Naive thymus-derived CD4-positive, alpha-beta T cell (primary cell): ENCODE measurements at regions not wholly inside any gene's neighbourhood (a gene's known extent, or its start where the extent isn't known, plus 50 kb on each side); places are given as distances from the start of the nearest gene placed in this dataset.

ENCODE experiments used
- ATAC-seq: fragments of 150-1000 bp; cut with Tn5 transposase; 2 replicates; pipeline ENCODE4 v1.10.0; 2021; ENCODE audit warnings: mild to moderate bottlenecking, moderate library complexity
- CTCF ChIA-PET: fragments of 350-600 bp; sonication (Branson Sonifier 250); formaldehyde crosslinking; loops from one replicate; lab custom pipeline; 2021; ENCODE audit warnings: antibody characterized with exemption; lab: Charles Lee
- POLR2A ChIA-PET: fragments of 350-600 bp; sonication (Branson Sonifier 250); formaldehyde crosslinking; loops from one replicate; lab custom pipeline; 2021; ENCODE audit warnings: antibody characterized with exemption, inconsistent platforms; lab: Charles Lee
- DNase-seq, 9 donors: peaks; one replicate each; pipeline versions ENCODE4 v3.0.0 to v3.0.0-alpha.2; 2020 to 2022; ENCODE audit warnings: mixed read lengths in 1 of 9
- H3K27ac ChIP-seq: one replicate; pipeline ENCODE4 v1.7.0; 2013; ENCODE audit warnings: mild to moderate bottlenecking, low read depth, low read length, moderate library complexity
- H3K27me3 ChIP-seq, 2 donors: one replicate each; pipeline ENCODE4 v1.7.0; 2013; ENCODE audit warnings: low read length in 2 of 2, mild to moderate bottlenecking in 2 of 2, moderate library complexity in 2 of 2; ENCODE audit not compliant: control insufficient read depth in 2 of 2, insufficient read depth in 2 of 2
- H3K36me3 ChIP-seq, 3 experiments: 1 replicate in 2 of 3; 2 replicates in 1 of 3; pipeline ENCODE4 v1.7.0; 2013; ENCODE audit warnings: low read length in 3 of 3, mild to moderate bottlenecking in 3 of 3, moderate library complexity in 1 of 3; ENCODE audit not compliant: insufficient read depth in 3 of 3, control insufficient read depth in 2 of 3
- H3K4me1 ChIP-seq, 2 donors: one replicate each; pipeline ENCODE4 v1.7.0; 2013; ENCODE audit warnings: low read length in 2 of 2, mild to moderate bottlenecking in 2 of 2, moderate library complexity in 1 of 2; ENCODE audit not compliant: control insufficient read depth in 2 of 2, insufficient read depth in 2 of 2
- H3K4me3 ChIP-seq: 2 replicates; pipeline ENCODE4 v1.7.0; 2013; ENCODE audit warnings: mild to moderate bottlenecking, low read length
- H3K9me3 ChIP-seq, 3 experiments: 1 replicate in 2 of 3; 2 replicates in 1 of 3; pipeline ENCODE4 v1.7.0; 2013; ENCODE audit warnings: low read length in 3 of 3; ENCODE audit not compliant: control insufficient read depth in 2 of 3
- H3K27ac Mint-ChIP-seq, 9 donors: one replicate each; pipeline ENCODE4 v1.8.0; 2020 to 2022; ENCODE audit warnings: mixed read lengths in 9 of 9, mild to moderate bottlenecking in 8 of 9, moderate library complexity in 5 of 9, inconsistent platforms in 2 of 9
- H3K27me3 Mint-ChIP-seq, 5 donors: one replicate each; pipeline ENCODE4 v1.8.0; 2021 to 2022; ENCODE audit warnings: mixed read lengths in 5 of 5, mild to moderate bottlenecking in 1 of 5
- H3K36me3 Mint-ChIP-seq, 5 donors: one replicate each; pipeline ENCODE4 v1.8.0; 2020 to 2022; ENCODE audit warnings: mixed read lengths in 5 of 5, mild to moderate bottlenecking in 3 of 5, inconsistent platforms in 1 of 5
- H3K4me1 Mint-ChIP-seq, 7 donors: one replicate each; pipeline ENCODE4 v1.8.0; 2020 to 2022; ENCODE audit warnings: mixed read lengths in 7 of 7, mild to moderate bottlenecking in 3 of 7, inconsistent platforms in 1 of 7
- H3K4me3 Mint-ChIP-seq, 10 donors: one replicate each; pipeline ENCODE4 v1.8.0; 2020 to 2022; ENCODE audit warnings: mild to moderate bottlenecking in 10 of 10, mixed read lengths in 10 of 10, moderate library complexity in 6 of 10, inconsistent platforms in 2 of 10
- H3K9me3 Mint-ChIP-seq, 11 donors: one replicate each; pipeline ENCODE4 v1.8.0; 2020 to 2022; ENCODE audit warnings: mixed read lengths in 11 of 11, mild to moderate bottlenecking in 4 of 11, inconsistent platforms in 1 of 11, moderate library complexity in 1 of 11
- intact Hi-C, 2 donors: fragments of 100-400 bp; cut with micrococcal nuclease; formaldehyde crosslinking; loops; one replicate each; pipeline ENCODE4 v1.15.1; 2023

DNA sequence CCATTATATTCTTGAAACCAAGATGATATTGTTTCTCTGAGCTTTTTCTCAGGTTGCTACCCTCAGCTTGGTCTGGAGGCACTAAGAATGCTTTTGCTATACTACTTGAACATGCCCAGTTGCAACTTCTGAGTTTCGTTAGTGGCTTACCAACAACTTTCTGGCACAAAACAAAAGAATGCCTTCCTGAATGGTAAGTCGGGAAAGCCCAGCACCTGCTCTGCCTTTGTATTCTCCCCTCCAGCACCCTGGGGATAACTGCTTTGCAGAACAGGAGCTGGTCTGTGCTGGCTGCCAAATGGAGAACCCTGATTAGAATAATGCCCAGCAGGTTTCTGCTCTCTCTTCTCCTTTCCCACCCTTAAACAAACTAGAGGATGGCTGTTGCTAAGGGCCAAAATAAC, 149.3 kb downstream of the TGFB2 start:
- no peaks in the 10 kb centered on the region for H3K9me3 ChIP-seq
- no peak overlapping the region for H3K27ac Mint-ChIP-seq
- ChIA-PET CTCF (no interaction called here), POLR2A (no interaction called here)
- ATAC-seq (no peak), DNase-seq (no peak)
- H3K4me3 Mint-ChIP-seq = no peak overlapping the region
- peaks cover 0 to 6% (median 0%) of the 10 kb centered on the region in 7 donors for H3K4me1 Mint-ChIP-seq
- peaks cover 0 to 22% (median 4%) of the 10 kb centered on the region in 5 donors for H3K27me3 Mint-ChIP-seq
- no peaks in the 10 kb centered on the region for H3K36me3 ChIP-seq
- no peaks in the 10 kb centered on the region for H3K27me3 ChIP-seq
- H3K9me3 Mint-ChIP-seq = peaks cover 0 to 4% (median 0%) of the 10 kb centered on the region in 11 donors
- intact Hi-C loops = no loop called here
- H3K27ac ChIP-seq = no peak overlapping the region
- H3K36me3 Mint-ChIP-seq = no peaks in the 10 kb centered on the region
- no peaks in the 10 kb centered on the region for H3K4me1 ChIP-seq
- H3K4me3 ChIP-seq = no peak overlapping the region

DNA sequence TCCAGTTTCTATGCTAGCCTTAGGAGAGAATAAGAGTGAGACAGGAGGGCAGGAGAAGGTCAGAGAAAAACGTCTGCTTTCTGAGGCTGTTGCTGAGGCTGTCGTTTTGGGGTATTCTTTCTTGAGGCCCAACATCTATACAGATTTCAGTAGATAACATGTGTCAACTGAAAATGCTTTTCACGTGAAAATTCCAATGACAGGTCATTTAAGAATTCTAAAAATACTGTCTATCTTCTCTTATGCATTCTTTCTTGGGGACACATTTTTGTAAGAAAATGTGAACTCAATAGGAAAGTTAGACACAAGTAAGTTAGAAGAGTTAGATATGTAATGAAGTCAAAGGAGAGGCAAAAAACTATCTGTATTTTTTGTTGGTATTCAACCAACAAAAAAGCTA, 150.8 kb downstream of the TGFB2 start:
- intact Hi-C loops = no loop called here
- Mint-ChIP-seq H3K4me1 (peaks cover 0 to 6% (median 0%) of the 10 kb centered on the region in 7 donors), H3K27ac (no peak overlapping the region), H3K36me3 (no peaks in the 10 kb centered on the region), H3K27me3 (peaks cover 0 to 28% (median 7%) of the 10 kb centered on the region in 5 donors), H3K4me3 (no peak overlapping the region), H3K9me3 (peaks cover 0 to 4% (median 0%) of the 10 kb centered on the region in 11 donors)
- ATAC-seq (no peak), DNase-seq (no peak)
- no peaks in the 10 kb centered on the region for H3K4me1 ChIP-seq
- no peaks in the 10 kb centered on the region for H3K36me3 ChIP-seq
- POLR2A ChIA-PET = no interaction called here
- no peak overlapping the region for H3K27ac ChIP-seq
- CTCF ChIA-PET = no interaction called here
- H3K27me3 ChIP-seq = no peaks in the 10 kb centered on the region
- no peaks in the 10 kb centered on the region for H3K9me3 ChIP-seq
- H3K4me3 ChIP-seq = no peak overlapping the region

DNA sequence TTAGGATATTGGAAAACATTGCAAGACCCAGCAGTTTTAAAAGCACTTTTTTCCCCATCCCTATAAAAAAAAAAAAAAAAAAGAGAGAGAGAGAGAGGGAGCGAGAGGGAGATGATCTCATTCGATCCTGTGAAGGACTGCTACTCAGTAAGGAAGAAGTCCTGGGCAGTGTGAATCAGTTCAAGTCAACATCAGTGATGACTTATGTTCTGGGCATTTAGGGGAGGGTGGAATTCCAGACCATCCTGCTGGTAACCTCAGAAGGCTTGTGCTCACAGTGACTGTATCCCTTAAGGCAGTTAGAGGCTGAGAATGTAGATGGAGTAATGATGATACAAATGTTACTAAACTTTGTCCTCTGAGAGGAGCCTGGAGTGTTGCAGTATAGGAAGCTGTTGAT, 151.4 kb downstream of the TGFB2 start:
- Mint-ChIP-seq H3K4me1 (peaks cover 0 to 6% (median 0%) of the 10 kb centered on the region in 7 donors), H3K4me3 (no peak overlapping the region), H3K9me3 (peaks cover 0 to 4% (median 0%) of the 10 kb centered on the region in 11 donors), H3K27me3 (peaks cover 0 to 34% (median 9%) of the 10 kb centered on the region in 5 donors), H3K36me3 (no peaks in the 10 kb centered on the region), H3K27ac (no peak overlapping the region)
- no peaks in the 10 kb centered on the region for H3K4me1 ChIP-seq
- H3K9me3 ChIP-seq = no peaks in the 10 kb centered on the region
- ATAC-seq = no peak
- DNase-seq = no peak
- H3K27me3 ChIP-seq = no peaks in the 10 kb centered on the region
- POLR2A ChIA-PET = no interaction called here
- H3K4me3 ChIP-seq = no peak overlapping the region
- CTCF ChIA-PET = no interaction called here
- H3K36me3 ChIP-seq = no peaks in the 10 kb centered on the region
- H3K27ac ChIP-seq = no peak overlapping the region
- intact Hi-C loops = no loop called here

DNA sequence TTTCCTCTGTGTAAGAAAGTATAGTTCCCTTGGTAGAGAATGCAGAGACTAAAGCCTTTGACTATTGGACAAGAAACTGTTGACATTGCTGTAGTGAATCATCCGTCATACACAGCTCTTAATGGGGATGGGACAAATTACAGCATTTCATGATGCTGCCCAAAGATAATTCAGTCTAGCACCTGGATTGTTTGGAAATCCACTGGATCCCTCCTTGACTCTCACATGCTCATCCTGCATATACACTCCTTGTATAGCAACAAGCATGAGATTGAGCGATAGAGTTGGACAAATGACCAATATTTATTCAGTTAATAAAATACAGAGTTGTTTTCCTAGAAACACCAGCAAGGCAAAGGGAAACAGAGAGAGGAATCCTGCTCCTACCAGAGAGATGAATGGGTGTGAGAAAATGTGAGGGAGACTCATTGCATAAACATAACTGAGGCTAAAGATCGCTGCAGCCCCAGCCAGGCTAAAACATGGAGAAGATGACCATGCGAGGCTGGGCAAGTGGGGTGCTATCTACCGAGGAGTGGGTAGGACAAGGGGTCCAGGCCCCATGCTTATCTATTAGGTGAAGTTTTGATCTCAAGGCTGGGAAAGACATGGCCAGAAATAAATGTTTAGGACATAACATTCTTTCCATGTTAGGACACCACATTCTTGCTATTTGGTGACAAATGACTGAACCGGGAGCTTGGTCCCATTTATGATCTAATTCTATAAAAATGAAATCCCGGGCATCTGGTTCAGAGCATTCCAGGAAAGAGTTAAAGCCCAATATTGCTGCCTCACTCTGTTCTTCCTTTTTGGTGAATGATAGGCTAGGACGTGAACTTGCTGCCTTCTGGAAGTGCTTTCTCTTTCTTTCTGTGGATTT, 153.2 kb downstream of the TGFB2 start:
- no peak overlapping the region for H3K4me3 Mint-ChIP-seq
- no peak overlapping the region for H3K4me3 ChIP-seq
- CTCF ChIA-PET = interaction anchor here (0.6 kb wide), 1 partner anchor 213 kb away, joined by 3 read pairs; no protein-coding TSS in a partner anchor
- H3K27me3 Mint-ChIP-seq = peaks cover 0 to 34% (median 9%) of the 10 kb centered on the region in 5 donors
- H3K27me3 ChIP-seq = no peaks in the 10 kb centered on the region
- DNase-seq (no peak), ATAC-seq (peak; percentile 10)
- H3K27ac Mint-ChIP-seq = no peak overlapping the region
- H3K4me1 Mint-ChIP-seq = peaks cover 0 to 6% (median 0%) of the 10 kb centered on the region in 7 donors
- peaks cover 0 to 1% (median 0%) of the 10 kb centered on the region in 11 donors for H3K9me3 Mint-ChIP-seq
- no peaks in the 10 kb centered on the region for H3K36me3 Mint-ChIP-seq
- intact Hi-C loops = no loop called here
- no peaks in the 10 kb centered on the region for H3K4me1 ChIP-seq
- H3K9me3 ChIP-seq = no peaks in the 10 kb centered on the region
- POLR2A ChIA-PET = no interaction called here
- no peak overlapping the region for H3K27ac ChIP-seq
- no peaks in the 10 kb centered on the region for H3K36me3 ChIP-seq

DNA sequence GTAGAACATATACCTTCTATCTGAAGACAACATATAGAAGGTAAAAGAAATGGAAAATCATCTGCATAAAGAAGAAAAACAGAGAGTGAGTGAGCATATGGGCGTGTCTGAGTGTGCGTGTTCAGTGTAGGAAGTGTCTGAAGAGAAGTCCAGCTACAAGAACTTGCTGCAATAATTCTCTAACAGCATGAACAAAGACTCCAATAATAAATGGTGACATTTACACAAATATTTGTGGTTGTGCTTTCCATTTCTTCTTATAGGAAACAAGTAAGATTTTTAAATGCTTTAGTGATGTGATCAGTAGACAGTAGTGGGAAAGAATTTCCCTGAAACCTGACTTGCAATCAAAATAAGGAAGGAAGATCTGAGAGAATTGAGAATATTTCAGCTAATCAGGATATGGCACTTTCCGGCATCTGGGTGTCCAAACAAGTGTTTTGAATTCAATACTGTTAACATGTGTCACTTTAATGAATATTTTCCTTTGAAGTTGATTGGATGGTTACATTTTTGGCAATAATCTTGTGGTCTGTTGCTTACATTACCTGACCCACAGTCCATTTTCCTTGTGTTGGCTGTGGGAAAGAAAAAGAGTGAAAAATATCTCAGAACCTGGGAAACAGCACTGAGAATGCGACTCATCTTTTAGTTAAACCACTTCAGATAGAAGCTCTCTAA, 154.0 kb downstream of the TGFB2 start:
- no peaks in the 10 kb centered on the region for H3K4me1 ChIP-seq
- no peak overlapping the region for H3K4me3 Mint-ChIP-seq

DNA sequence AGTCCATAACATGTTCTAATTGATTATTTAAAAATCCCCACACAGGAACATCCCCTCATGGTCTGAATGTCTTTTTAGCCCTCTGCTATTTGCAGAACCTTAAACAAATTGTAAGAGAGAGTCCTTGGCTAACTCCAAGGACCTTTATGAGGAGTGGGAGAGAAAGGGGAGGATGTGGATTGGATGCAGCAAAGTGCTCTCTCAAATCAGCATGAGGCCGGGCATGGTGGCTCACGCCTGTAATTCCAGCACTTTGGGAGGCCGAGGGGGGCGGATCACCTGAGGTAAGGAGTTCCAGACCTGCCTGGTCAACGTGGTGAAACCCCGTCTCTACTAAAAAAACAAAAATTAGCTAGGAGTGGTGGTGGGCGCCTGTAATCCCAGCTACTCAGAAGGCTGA, 154.8 kb downstream of the TGFB2 start:
- intact Hi-C loops = no loop called here
- ATAC-seq = no peak
- POLR2A ChIA-PET = no interaction called here
- no peaks in the 10 kb centered on the region for H3K9me3 ChIP-seq
- no peaks in the 10 kb centered on the region for H3K4me1 ChIP-seq
- CTCF ChIA-PET = no interaction called here
- H3K4me3 ChIP-seq = no peak overlapping the region
- Mint-ChIP-seq H3K4me3 (no peak overlapping the region), H3K4me1 (peaks cover 0 to 6% (median 0%) of the 10 kb centered on the region in 7 donors), H3K9me3 (peaks cover 0 to 6% (median 0%) of the 10 kb centered on the region in 11 donors), H3K27ac (no peak overlapping the region), H3K27me3 (peaks cover 0 to 41% (median 12%) of the 10 kb centered on the region in 5 donors), H3K36me3 (no peaks in the 10 kb centered on the region)
- no peak overlapping the region for H3K27ac ChIP-seq
- DNase-seq = no peak
- no peaks in the 10 kb centered on the region for H3K36me3 ChIP-seq
- H3K27me3 ChIP-seq = no peaks in the 10 kb centered on the region

More for the DNA sequence above, 154.0 kb downstream of the TGFB2 start:
- H3K27ac ChIP-seq = no peak overlapping the region
- Mint-ChIP-seq H3K27me3 (peaks cover 0 to 40% (median 12%) of the 10 kb centered on the region in 5 donors), H3K27ac (no peak overlapping the region), H3K9me3 (peaks cover 0 to 5% (median 0%) of the 10 kb centered on the region in 11 donors), H3K36me3 (no peaks in the 10 kb centered on the region), H3K4me1 (peaks cover 0 to 6% (median 0%) of the 10 kb centered on the region in 7 donors)
- H3K4me3 ChIP-seq = no peak overlapping the region
- intact Hi-C loops = no loop called here
- ChIA-PET CTCF (interaction anchor here (0.6 kb wide), 1 partner anchor 213 kb away, joined by 3 read pairs; no protein-coding TSS in a partner anchor), POLR2A (no interaction called here)
- no peak for DNase-seq
- ATAC-seq = peak; percentile 53
- no peaks in the 10 kb centered on the region for H3K27me3 ChIP-seq
- H3K9me3 ChIP-seq = no peaks in the 10 kb centered on the region
- no peaks in the 10 kb centered on the region for H3K36me3 ChIP-seq
